ENCODE measurements at regions not wholly inside any gene's neighbourhood (a gene's known extent, or its start where the extent isn't known, plus 50 kb on each side); places are given as distances from the start of the nearest gene placed in this dataset.
A peak's percentile ranks its signal among the peaks of the same experiment; 100 is the strongest.

DNA sequence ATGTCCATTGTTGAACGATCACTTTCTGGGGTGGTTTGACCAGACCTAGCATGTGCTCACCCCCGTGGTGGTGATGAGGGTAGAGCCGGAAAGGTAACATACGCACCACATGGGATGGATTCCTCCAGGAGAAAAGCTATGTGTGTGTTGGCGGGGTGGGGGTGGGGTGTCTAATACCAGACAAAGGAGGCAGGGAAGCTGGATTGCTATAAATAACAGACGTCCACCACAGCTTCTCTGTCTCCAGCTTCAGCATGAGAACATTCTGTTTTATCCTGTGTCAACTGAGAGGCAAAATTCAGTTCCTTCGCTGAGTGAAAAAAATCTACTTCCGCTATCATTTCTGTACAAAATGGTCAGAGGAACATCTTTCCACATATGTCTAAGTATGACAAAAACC, 151.0 kb downstream of the PCSK1 start:
- DNase-seq = no peak

DNA sequence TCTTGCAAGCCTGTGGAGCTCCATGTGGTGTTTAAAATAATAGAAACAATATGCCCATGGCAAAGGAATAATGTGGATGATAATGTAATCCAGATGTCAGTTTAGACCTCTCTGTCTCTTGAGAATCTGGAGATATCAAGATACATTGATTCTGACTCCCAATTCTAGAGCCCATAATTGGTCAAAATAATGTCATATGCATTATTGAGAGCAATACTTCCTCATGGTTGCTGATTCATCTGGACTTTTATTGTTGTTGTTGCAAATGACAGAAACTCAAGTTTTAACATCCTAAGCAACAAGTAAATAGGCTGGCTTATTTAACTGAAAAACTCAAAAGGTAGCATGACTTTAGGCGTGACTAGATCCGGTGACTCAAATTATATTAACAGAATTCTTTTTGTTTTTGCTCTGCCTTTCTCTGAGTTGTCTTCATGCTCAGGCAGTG, 152.1 kb downstream of the PCSK1 start:
- no peak for DNase-seq

DNA sequence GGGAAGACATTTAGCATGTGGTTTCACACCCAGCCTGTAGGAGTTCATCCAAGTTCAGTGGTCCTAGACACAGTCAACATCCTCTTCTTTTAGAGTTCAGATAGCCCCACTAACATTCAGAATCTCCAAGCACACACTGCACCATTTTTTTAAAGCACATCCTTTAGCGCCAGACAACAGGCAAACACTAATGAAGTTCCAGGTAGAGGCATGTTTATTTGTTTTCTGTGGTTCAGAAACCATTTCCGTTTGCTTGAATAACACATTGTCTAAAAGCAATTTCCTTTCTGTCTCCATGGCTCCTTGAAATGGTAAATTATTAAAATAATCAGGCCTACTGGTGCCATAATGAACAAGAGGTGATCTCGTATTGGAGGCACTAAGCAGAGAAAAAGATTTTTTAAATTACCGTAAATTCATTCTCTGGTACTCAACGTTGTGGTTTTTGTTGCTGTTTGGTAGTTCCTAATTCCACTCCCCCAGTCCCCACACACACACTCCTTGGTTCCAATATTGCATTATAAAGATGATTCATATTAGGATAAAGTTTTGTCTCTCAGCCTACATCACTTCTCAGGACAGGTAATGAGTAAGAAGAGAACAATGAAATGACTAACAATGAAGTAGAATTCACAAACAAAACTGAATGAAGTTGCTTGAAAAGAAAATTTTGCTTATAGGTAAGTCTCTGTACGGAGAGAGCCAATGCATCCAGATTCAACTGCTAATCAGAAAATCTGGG, 153.1 kb downstream of the PCSK1 start:
- DNase-seq = no peak

DNA sequence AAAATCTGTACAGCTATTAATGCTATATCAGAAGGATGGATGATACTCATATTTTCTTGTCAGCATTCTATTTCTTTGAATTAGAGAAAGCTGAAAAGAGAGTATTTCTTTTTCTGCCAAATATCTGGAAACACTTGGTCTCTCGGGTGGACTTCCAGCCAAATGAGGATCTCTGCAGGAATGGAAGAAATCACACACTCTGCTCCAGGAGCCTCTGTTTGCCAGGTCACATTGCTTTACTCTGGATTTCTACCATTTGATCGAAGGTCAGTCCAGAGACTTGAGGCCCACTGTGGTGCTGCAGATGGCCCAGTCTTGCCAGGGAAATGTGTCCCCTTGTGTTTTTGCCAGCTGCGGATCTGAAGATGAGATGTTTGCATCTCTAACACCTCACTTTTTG, 154.1 kb downstream of the PCSK1 start:
- no peak for DNase-seq

DNA sequence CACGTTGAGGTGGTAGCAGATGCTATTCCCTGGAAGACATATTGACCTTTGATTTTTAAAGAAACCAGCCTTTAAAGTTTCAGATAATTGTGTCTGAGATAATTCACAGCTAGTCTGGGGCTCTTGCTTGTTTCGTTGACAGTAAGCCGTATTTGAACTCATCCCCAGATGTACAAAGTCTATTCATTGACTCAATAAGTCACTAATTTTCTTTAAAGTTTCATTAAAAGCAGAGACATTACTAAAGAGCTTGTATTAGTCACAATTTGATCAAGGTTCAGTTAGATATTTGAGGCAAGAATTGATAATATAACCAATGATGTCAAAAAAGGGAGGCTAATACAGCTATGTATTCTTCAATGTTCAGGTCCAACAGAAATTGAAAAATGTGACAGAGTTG, 158.0 kb downstream of the PCSK1 start:
- no peak for DNase-seq

DNA sequence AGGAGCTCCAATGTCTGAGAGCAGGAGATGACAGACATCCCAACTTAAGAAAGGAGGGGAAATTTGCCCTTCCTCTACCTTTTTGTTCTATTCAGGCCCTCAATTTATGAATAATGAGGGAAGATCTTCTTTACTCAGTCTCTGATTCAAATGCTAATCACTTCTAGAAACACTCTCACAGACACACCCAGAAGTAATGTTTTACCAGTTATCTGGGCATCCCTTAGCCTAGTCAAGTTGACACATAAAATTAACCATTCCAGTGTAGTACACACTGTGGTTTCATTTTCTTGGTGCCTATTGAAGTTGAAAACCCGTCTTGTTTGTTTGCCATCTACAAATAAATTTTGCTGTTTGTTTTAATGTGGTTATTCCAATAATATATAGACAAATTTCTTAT, 167.6 kb downstream of the PCSK1 start:
- DNase-seq = no peak

DNA sequence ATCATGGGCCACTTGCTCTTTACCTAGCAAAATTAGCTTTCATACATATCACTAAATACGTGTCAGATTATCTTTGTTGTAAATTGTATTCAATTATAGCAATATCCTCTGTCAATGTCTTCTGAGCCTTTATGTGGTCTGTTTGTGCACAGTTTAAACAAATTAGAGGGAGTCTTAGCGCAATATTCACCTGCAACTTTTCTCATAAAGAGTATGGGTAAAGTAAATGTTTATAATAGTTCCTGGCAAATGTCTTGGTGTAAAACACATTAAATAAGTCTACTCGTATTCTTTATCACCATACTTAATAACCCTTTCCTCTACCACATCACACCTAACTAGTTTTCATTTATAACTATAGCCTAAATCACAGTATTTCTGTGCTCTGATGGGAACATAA, 169.0 kb downstream of the PCSK1 start:
- DNase-seq = no peak

DNA sequence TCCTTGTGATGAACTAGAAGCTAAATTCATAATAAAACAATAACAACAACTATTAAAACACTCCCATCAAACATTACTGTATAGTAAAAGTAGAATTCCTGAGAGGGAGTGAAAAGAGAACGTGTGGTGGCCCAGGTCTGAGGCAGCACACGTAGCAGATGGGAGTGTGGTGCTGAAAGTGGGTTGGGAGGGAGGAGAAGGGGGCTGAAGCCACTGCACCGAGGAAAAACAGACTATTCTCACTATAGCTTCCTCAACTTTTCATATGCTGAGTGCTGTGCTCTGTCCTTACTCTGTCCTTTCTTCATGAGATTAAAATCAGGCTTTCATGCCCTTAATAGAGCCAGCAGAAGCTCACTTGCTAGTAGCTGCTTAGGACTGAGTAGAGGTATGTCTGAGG, 170.9 kb downstream of the PCSK1 start:
- no peak for DNase-seq

DNA sequence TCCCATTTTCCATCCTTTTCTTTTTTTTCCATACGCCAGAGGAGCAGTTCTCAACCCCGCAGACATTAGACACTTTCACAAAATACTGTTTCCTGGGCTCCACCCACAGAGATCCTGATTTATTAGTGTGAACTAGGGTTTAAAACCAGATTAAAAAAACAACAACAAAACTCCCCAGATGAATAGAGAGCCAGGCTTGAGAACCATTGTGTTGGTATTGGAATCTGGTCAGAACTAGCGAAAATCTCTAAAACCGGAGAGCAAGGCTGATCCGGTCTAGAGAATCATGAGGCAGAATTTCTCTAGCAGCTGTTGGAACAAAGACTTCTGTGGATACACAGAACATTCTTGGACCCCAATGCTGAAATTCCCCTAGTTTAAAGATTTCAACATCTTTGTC, 173.0 kb downstream of the PCSK1 start:
- no peak for DNase-seq

DNA sequence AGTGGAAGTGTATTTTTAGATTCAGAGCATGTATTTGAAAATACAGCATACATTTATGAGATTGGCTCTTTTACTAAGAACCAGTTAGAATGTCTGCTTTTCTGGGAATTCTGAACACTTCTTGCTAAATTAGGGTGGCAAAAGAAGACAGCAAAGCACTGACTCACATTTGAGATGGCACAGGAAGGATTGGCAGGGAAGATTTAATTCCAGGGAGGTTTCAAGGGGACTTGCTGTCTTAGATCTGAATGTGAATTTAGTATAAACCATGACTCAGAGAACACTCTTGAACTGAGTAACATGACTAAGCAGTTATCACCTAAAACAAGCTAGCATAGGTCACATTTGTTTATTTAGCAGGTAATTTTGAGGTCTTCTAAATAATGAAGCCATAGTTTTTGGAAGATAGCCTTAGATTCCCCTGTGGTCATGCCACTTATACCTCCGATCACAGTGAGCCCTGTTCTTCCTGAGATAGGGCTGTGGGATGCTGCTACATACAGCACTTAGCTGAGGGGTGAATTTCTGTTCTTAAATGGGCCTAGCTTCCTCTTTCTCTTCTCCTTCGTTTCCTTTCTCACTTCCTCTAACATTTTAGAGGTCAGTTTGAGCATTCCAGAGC, 173.8 kb downstream of the PCSK1 start:
- no peak for DNase-seq

DNA sequence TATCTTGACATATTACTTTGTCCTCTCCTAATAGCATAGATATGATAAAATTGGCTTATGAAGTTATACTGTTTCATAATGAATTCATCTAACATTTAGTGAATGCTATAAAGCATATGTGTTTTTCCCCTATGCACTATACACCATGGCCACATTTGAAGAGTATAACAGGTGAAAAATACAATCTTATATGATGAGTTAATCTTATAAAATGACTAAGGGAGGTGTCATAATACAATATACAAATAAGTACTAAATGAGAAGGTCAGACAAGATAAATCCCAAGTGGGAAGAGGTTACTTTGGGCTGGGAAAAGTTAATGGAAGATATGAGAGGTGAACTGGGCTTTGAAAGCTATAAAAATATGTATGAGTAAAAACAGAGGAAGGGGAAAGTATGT, 174.4 kb downstream of the PCSK1 start:
- DNase-seq = no peak

DNA sequence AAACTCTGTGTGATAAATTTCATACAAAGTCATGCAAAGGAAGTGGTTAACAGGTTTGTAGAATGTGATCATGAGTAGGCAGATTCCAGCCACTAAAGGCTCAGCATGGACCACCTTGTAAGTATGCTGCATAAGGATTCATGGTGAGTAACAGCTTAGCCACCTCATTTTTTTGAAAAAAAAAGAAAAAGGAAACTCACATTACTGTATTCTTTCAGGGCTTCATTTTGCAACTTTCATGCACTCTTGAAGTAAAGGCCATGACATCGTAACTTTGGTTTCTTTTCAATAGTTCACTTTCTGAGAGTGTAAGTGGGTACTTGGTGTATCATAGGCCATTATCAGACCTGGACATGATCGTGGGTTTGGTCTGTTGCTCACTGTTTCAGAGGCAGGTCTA, 175.1 kb downstream of the PCSK1 start:
- DNase-seq = no peak

DNA sequence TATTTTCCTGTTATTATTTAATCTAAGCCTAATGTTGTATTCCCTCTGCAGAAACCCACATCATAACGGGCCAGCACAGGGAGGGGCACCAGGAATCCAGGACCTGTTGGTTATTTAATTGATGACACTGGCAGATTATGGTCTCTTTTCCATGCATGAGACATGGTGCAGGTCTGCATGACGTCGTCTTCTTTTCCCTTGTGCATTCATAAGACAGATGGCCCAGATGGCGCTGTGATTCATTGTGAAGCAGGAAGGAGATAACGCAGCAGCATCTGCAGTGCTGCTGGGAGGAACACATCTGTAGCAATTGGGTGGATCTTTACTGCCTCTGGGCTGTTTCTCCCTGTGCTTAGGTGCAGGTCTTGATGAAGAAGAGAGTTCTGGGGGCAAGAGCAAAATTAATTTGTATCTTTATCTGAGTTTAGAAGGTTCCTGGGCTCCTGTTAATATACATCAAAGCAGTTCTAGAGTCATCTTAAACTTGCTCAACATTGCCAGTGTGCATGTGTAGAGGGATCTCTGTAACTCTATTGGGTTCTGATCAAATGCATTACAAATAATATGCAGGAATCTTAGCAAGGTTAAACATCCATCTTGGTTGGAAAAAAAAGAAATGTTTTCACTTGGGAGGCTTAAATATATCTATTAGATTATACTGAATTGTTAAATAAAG, 176.1 kb downstream of the PCSK1 start:
- DNase-seq = no peak

DNA sequence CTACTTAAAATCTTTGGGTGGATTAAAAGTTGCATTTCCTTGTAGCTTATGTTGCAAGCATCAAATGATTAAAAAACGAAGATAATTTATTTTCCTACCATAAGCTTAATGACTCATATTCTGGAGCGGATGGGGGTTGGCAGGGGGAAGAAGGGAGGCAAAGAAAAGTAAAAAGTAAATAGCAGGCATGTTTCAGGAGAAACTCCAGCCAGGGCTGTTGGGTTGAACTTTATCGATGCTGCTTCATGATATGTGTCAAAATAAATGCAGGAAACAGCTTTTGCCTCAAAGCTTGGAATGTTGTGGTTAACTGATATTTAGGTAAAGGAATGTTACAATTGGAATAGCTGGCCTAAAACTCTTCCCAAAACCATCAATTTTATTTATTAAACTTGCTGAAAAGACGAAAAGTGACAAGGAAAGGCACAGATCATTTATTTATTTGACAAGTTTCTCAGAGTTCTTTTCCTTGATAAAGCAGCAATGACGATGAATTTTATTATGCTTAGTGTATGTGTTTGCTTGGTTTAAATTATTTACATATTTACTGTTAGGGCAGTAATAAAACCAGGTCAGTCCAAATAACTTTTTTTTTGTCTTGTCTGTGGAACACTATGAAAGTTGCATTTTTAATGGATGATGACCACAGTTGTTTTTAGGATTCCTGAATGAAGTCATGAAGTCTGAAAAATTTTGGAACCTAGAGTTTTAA, 177.9 kb downstream of the PCSK1 start:
- no peak for DNase-seq

DNA sequence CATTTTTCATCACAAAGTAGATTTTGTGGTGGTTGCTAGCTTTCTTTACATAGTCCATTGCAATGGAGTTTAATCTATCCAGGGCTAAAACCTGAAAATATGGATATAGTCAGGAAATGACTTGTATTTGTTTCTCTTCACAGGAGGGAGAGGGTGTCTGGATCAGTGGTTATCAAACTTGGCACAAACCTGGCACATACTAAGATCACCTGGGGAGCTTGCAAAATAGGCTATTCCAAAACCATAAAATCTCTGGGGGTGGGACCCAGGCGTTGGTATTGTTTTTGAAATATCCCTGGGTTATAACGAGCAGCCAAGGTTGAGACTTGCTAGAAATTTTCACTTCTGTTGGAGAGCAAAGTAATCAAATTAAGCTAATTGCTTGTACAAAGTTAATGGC, 179.9 kb downstream of the PCSK1 start:
- peak in 1 of 3 experiments; percentile 20 for DNase-seq

DNA sequence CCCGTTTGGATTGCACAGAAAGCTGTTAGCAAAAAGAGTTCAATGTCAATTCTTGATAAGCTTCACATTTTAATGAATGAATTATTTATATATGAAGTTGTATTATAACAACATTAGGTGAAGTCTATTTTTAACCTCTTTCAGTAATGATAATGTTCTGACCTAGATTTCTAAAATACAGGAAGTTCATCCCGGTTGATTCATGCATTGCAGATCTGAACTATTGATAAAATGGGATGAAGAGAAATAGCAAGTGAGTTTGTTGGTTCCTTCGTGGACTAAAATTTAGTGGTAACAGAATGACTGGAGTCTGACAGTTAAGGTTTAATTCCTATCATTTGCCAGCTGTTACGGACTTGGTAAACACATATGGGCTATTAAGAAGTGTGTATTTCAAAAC, 180.5 kb downstream of the PCSK1 start:
- no peak for DNase-seq

DNA sequence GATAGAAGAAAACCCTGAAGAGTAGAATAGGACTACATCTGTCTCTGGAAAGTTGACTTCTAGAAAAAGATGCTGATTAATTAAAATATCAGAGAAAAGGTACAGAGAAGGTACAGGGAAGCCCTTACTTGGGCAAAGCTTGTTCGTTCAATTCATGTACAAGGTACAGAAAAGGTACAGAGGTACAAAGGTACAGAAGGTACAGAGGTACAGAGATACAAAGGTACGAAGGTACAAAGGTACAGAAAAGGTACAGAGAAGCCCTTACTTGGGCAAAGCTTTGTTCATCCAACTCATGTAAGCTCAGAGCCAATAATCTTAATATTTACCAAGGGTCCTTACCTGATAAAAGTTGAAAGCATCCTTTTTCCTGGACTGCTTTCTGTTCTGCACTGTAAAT, 182.3 kb downstream of the PCSK1 start:
- DNase-seq = no peak

DNA sequence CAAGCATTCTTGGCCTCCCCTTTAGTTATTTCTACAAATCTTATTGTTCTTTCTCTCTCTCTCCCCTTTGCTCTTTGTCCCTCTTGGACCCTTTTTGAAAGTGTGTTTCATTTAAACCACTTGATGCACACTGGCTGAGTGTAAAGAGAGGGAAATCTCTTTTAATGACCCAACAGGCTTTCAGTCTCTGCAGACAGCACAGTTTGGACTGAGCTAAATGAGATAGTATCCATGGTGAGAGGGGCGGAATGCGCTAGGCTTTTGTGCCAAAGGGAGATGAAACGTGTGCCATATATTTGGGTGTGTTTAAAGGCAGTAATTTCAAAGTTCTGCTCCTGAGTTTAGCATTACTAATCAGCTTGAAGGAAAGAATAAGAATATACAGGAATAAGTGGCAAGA, 184.9 kb downstream of the PCSK1 start:
- DNase-seq = no peak

DNA sequence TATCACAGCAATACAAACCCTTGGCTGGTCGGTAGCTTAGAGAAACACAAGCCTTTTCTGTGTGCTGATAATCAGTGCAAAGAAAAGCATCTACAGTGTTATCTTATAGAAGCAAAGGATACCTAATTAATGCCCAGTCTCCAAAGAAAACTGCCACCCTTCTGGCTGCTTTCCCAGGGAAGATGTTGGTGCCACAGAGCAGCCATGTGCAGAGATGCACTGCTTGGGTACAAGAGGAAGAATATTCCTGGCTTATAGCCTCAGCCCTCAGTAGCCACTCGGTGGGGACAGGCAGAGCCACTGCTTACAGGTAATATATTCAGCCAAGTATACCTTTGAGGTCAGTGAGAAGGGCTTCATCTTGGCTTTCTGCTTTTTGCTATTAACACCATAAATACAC, 185.3 kb downstream of the PCSK1 start:
- no peak for DNase-seq

DNA sequence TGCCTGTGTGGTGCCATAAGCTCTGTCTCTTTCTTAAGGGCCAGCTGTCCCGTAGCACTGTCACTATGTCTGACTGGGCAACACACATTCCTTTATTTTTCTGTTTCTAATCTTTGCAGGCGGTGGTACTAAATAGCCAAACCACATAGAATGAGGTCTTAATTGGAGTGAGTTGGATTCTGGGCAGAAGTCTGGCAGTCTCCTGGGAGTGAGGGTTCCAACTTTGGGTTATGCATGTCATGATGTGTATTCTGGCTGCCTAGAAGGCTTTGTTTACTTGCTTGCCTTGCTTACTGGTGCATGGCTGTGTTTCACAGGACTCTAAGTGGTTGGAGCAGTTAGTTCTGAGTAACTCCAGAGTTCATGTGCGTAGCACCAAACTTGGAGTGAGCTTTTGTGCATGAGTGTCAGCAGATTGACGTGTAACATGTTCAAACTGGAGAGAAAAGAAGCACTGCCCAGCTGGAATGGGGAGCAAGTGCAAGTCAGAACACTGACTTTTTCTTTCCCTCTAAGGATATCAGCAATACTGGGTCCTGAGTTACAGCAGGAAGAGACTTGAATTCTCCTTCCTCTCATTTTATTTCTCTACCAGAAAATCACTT, 185.8 kb downstream of the PCSK1 start:
- DNase-seq = no peak

DNA sequence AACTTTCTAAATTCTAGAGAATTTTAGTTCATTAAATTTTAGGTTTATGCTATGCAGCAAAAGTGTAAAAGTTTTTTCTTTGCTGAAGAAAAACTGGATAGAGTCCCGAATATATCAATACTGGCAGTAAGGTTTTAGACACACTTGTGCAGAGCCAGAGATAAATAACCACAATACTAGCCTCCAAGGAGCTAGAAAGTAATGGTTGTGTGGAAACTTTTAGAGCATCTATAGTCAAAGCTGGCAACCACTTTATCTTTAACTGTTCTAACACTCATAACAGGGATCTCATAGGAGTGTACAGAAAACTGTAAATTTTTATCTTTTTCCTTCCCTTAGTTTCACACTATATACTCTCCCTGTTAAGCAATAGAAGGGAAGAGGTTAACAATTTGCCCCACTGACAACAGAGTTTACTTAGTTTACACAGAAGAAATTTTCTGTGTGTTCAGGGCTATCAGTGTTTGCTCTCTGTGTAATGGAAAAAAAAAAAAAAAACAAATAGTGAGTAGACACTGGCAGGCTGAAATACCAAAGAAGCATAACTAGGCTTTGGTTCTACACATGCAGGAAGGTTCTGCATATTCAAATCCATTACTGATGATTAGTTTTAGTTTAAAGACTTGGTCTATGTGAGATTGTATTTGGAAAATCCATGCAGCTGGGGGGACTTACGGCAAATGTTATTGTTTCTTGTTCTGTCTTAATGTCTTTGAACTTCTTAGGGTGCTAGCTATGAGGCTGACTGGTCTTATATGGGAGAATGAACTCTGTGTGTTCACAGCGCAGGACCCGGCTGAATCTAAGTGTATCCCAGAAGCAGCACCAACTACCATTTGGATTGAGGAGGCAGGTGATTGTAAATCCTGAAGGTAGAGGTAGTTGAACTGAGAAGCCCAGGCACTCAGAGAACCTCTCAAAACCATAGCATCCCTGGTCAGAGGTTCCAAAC, 187.6 kb downstream of the PCSK1 start:
- peak in 1 of 3 experiments; percentile 15 for DNase-seq

DNA sequence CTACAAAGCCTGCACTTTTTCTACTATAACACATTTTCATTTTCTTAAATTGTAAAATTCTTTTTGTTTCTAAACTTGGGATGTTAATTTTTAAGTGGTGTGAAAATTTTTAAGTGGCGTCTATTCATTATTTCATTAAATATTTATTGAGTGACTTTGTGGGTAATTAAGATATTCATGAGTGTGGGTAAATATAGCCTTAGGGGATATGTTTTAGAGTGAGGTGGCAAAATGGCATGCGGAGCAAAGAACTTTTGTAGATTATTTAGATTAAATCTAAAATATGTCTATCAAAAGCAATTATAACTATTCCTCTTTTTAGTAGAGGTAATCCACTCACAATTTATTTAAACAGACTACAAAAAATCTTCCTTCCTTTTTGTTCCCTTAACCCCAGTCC, 188.4 kb downstream of the PCSK1 start:
- peak in 1 of 3 experiments; percentile 1 for DNase-seq
